GM21447 (cell line): ENCODE measurements at regions not wholly inside any gene's neighbourhood (a gene's known extent, or its start where the extent isn't known, plus 50 kb on each side); places are given as distances from the start of the nearest gene placed in this dataset.
"Not testable (repeated sequence)": the region's sequence is repeated elsewhere in the genome, so short reads cannot be mapped to it uniquely, and the experiment has no call there.

Experiments used
- ATAC-seq: cut with Tn5 transposase; IDR thresholded peaks from one replicate; pipeline ENCODE4 v1.9.1; 2021; ENCODE audit not compliant: unreplicated experiment

DNA sequence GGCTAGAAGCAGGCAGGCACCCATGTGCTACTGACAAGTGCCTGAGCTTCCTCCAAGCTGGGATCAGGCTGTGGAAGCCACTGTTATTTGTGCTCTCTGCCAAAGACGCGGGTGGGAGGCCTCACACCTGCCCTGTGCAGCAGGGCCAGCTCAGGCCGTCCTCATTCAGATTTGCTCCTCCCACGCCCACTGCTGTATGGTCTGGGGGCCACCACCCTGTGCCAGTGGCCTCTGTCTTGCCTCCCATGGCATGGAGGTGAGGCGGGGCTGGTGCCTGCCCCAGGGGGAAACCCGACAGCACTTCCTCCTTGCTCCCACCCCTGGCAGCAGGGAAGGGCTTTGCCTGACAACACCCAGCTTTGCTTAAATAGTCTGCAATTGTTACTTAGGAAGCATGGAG, 356.5 kb upstream of the CDH8 start:
- no peak for ATAC-seq

DNA sequence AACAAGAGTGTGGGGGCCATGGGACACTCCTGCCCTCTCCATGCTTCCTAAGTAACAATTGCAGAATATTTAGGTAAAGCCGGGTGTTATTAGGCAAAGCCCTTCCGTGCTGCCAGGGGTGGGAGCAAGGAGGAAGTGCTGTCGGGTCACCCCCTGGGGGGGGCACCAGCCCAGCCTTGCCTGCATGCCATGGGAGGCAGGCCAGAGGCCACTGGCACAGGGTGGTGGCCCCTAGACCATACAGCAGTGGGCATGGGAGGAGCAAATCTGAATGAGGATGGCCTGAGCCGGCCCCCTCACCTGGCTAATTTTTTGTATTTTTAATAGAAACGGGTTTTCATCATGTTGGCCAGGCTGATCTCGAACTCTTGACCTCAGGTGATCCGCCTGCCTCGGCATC, 355.7 kb upstream of the CDH8 start:
- no peak for ATAC-seq

DNA sequence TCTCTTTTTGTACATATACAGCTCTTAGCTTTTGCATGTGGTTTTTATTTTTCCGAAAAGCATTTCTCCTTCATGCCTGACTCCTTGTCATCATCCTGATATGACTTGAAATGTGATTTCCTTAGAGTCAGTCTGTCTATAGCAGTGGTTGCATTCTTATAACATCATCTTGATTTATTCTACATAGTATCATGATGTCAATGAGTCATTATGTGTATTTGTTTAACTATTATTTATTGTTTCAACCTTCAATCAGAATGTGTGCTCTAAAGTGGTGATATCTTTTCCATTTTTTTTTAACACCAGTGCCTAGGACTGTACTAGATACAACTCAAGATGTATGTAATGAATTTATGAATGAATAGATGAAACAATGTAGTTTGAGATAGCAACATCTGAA, 354.9 kb upstream of the CDH8 start:
- no peak for ATAC-seq

DNA sequence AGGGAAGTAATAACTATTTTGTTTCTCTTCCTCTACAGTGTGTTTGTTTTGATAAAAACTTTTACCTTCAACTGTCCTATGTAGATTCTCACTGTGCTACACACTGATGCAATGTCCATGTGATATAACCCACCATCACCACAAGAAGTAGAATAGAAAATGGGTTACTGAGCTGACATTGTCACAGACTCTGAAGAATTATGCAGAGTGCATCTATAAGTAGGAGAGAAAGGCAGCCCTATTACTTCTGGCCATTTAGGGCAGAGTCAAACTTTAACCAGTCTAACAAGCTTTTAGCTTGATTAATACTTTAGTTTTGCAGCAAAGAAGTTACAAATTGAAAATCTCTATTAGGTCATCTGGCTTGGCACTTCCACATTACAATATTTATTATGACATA, 354.0 kb upstream of the CDH8 start:
- no peak for ATAC-seq

DNA sequence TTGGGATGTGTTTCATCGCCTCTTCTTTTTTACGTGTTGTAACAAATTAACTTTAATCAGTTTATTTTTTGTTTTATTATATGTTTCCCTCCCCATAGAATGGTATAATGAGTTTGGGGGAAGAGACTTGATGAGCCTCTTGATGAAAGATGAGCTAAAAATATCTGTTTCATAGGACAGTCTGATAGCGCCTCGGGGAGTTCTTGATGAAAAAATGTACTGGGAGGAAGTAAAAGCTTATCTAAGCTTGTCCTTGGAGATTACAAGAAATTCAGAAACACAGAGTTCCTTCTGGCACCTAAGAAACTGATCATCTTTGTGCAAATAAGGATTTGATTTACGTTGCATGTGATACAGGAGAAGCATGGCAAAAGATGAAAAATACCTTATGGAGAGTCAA, 350.2 kb upstream of the CDH8 start:
- no peak for ATAC-seq

DNA sequence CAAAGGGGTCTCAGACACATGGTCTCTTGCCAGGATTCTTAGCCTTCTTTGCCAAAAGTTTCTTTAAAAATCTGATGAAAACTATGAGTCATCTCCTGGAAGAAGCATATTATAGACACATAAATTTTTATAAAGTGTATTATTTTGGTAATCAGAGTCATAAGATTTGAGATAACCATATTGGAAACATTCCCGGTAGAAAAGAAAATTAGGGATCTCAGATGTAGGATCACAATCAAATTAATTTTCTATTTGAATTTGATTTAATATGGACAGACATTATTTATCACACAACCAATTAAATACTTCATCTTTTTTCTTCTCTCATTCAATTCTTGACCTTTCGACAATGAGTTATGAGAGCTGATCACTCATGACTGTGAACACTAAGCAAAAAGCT, 347.7 kb upstream of the CDH8 start:
- ATAC-seq, result no peak

DNA sequence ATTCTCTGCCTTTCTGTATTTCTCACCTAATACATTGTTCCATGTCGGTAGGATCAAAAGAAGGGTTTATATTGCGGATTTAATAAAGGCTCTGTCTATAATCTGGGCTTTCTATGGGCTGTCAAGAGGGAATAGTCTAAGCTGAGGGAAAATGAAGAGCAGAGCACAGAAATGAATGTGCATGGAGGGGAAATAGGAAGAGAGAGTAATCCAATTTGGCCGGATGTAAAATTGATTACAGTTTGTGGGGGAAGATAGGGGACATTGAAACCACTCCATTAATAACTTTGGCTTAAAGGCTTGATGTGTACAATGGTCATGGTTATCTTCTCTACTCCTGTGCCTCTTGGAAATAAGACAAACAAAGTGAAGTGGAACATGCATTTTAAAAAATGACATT, 334.2 kb upstream of the CDH8 start:
- ATAC-seq, result no peak

DNA sequence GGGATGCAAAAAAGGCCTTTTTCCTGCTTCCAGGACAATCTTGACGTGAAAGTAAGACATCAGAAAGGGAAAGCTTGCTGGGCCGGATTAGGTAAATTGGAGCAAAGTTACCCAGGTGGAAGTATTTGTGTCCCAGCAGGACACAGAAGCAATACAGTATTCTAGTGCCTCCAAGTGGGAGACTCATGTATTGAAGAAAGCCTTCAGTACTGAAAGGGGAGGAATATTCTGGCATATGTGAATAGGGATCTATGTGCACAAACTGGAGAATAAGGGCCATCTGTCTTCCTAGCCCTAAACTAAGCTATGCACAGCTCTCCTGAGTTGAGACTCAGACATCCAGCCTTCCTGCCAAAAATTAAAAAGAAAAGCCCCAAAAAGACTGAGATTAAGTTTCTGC, 327.3 kb upstream of the CDH8 start:
- no peak for ATAC-seq

DNA sequence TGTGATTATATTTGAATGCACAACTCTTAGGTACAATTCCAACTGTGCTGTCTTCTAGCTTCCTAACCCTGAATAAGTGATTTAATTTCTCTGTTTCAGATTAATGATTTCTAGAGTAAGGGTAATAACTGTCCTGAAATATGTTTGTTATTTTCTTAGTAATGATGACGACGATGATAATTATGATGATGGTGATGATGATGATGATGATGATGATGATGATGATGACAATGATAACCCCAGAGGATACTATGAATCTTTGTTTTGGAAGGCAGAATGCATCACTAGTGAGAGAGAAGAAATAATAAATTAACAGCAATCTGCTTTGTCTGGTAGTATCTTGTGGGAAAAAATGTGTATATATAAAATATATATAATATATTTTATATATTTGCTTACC, 317.1 kb upstream of the CDH8 start:
- no peak for ATAC-seq

DNA sequence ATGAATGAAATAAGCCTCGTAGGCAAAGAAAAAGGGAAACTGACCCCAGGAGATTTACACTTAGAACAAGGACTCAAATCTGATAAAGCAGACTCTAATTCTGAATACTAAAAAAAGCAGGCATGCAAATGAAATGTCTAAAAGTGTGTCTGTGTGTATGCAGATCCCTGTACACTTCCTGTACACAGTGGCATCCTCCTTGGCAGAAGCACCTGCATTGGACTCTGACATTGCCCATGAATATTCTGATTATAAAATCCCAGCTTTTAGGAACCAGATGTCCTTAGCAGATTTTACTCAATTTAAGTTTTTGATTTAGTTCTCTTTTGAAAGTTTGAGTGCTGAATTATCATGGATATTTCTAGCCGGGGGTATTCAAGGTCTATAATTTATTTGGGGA, 306.0 kb upstream of the CDH8 start:
- no peak for ATAC-seq

DNA sequence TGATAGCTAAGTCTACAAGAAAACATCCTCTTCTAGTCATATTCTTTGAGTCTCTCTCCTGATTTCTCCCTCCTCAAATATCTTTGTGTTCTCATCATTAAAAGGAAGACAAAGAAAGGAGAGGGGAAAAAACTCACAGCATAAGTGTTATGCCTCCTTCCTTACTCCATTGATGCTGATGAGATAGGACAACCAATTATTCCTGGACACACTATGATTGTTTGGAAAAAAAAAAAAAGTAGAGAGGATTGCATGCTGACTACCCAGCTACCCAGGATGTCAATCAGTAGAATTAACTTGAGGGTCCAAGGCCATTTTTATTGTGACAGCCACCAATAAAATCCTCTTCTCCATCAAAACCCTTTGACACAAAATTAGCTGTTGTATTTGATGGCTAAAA, 299.1 kb upstream of the CDH8 start:
- no peak for ATAC-seq

DNA sequence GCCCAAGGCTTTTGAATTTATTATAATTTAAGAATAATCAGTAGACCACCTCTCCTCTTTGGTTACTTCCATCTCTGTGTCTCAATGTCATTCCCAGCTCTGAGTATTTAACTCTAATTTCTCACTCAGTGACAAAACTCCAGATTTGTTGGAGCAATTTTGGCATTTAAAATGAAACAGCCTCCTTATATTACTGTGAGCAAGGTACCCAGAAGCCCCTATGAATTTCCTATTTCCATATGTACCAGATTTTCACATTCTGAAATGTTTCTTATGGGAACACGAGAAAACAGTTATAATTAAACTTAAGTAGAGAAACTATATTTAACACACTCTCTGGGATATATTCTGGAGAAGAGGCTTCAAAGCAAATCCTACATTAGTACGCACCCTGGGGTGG, 285.4 kb upstream of the CDH8 start:
- no peak for ATAC-seq

DNA sequence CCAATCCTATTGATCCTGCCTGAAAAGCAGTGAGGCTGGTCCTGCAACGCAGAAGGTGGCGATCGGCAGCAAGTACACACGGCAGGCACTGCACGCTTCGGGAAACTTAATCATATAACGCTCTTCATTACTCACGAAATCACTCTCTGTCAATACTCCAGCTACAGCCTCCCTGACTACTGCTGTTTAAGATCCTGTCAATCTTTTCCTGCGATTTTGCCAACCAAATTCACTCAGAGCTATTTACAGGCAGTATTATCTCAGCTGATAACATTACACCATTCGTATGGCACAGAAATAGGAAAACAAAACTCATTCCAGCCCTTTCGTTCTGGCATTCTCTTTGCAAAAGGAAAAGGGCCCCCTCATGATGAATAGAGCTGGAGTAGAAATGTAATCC, 262.4 kb upstream of the CDH8 start:
- no peak for ATAC-seq

DNA sequence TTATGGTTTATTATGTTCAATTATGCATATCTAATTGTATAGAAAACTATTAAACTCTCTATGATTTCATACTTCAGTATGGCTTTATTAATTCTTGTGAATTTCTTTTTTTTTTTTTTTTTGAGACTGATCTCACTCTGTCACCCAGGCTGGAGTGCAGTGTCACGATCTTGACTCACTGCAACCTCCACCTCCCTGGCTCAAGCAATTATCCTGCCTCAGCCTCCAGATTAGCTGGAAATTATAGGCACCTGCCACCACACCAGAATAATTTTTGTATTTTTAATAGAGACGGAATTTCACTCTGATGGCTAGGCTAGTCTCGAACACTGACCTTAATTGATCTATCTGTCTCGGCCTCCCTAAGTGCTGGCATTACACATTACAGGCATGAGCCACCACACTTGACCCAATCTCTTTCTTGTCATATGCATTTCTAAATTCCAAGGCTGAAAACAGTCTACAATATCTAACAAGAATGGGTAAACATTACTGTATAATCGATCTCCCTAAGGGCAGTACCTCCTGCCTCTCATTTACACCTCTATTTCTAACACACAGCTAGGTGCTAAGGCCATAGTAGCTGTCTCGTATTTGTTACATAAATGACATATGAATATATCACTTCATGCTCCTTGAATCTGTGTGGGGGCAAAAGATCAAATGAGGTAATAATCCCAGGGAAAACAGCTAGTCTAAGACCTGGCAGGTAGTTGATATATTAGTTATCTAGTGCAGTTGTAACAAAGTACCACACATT, 258.2 kb upstream of the CDH8 start:
- ATAC-seq, result no peak

DNA sequence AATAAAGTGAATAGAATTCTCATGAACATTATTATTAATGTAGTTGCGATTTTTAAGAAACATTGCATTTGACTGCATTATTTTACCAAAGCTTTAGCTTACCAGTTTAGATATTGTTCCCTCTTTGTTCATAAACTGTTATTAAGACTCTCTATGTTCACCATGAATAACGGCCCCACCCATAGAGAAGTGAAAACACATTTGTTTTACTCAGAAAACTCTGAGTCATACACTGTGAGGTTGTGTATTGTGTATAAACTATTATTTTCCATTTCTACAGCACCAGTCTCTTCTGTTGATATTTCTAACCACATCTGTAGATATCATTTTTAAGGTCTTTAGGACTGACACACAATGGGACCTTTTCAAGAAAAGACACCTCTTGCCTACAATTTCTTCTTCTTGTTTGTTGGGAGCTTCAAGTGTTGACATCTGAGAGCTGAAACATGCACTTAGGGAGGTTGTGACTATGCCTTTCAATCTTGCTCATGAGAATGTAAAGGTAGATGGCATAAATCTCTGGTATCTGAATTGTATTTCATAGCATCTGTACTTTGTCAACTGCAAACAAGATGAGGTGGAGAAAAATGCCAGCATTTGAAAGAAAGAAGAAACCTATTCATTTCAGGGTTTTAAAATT, 252.9 kb upstream of the CDH8 start:
- ATAC-seq, result no peak

DNA sequence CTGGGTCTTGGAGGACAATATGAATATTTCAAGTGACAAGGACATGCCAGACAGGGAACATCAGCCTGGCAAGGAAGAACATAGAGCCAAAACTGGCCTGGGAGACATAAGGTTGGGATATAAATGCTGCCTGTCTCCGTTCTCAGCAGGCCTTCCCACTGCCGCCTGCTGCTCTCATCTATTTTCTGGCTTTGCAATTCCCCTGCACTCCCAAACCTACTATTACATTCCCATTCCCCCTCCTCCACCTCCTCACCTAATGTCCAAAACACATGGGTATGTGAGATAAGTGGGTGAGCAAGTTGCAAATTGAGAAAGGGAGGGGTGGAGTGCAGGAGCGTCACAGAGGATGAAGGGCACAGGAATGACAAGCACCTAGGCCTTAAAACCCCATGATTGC, 244.3 kb upstream of the CDH8 start:
- no peak for ATAC-seq

DNA sequence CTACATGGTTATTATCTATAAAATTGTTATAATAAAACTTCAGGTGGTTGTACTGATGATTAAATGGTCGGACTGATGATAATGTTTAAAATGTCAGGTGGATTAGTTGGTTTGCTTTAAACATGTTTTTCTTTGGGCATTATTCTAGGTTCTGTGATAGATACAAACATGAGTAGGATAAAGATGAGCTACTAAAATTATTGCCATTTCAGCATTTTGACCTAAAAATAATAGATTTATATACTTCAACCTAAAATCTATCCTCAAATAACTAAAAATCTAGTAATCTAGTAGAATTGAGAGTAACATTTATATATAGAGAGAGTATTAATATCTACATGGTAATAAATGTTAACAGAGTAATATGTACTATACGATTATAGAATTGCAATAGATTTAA, 241.7 kb upstream of the CDH8 start:
- no peak for ATAC-seq

DNA sequence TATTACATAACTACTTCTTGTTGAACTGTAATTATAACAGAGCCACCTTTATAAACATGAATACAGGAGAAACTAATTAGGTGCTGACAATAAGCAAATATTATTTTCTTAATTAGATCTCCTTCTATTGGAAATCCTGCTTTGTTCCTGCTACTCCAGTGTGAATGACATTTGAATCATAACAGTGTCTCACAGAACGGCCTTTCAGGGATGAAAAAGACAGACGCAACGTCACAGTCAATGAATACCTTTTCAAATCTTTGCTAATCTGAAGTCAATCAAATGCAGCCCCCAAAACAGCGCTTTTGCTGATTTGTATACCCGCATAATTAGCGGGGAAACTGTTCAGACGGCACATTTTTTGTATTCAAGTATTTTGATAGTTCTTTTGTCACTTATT, 240.4 kb upstream of the CDH8 start:
- no peak for ATAC-seq

DNA sequence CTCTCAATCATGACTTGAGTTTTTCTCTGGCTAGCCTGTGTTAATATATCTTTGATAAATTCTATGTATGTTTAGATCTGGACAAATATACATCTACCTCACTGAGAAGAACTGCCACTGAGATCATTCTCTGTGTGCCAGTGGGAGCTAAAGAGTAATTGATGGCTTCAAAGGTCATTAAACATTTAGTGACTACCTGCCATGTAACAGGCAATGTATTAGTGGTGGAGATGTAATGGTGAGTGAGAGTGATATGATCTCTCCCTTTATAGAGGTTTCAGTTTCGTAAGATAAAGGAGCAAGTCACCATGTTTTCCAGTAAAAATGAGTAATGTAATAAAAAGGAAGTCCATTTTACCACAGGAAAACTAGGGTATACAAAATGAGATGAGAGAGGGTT, 235.8 kb upstream of the CDH8 start:
- ATAC-seq, result no peak

DNA sequence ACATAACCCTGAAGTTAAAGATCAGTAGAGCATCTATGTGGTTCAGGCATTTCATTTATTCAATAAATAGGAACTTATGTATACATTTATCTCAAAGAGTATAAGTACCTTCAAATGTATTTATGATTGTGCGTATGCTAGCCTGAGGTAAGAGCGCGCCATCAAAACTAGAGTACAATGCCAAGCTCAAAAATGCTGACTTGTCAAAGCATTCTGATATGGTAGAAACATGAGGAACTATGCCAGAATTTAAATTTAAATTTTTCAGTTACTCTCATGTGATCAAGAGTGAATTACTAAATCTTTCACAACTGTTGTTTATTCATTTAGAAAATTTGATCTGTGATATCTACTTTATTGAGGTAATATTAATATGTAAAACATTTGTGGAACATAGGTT, 225.5 kb upstream of the CDH8 start:
- ATAC-seq, result no peak

DNA sequence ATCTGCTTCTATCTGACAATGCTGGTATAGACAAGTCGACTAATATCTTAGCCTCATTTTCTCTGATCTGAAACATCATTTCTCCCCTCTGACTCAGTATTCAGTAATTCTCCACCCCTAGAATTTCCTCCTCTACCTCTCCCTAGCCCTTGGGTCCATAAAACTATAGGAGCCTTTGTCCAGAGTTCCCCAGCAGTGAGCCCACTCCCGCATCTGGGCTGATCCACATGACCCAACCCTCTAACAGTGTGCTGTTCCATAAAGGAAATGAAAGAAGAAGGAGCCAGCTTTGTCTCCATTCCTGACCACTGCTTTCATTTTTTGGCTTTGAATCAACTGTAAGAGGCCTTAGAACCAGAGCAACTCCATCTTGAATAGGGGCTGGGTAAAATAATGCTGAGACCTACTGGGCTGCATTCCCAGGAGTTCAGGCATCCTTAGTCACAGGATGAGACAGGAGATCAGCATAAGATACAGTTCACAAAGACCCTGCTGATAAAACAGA, 222.7 kb upstream of the CDH8 start:
- ATAC-seq, result not testable (repeated sequence)

DNA sequence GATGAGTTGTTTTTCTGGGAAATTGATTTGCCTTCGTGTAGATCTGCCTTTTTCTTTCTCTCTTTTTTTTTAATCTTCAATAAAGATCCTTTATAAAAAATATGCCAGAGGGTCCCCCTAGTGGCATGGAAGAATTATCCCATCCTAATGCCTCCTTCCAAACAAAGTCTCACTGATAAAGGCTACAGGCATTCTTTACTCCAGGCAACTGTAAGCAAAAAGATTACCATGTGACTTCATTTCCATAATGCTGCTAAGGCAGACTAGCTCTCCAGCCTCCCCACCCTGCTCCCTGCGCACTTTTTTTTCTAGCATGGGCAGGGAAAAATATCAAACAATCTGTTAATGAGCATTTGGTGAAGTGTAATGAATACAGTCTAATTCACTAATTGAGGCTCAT, 220.2 kb upstream of the CDH8 start:
- no peak for ATAC-seq

DNA sequence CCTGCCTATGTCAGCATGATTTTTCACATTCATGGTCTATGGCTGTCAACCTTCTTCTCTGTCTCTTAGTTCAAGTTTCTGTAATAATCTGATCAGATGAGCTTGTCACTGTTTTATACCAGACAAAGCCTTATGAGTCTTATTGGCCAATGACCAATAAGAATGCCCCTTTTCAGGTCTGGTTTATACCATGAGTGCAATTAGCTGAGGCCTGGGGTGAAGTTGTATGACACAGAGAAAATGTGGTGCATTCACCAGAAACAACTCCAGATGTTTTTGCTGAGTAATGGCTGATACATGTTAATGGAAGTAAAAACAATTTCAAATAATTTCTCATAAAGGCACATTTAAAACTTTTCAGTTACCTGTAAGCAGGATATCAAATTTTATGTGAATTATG, 218.6 kb upstream of the CDH8 start:
- no peak for ATAC-seq
